Left lung (tissue), 4 donors: ENCODE measurements at regions not wholly inside any gene's neighbourhood (a gene's known extent, or its start where the extent isn't known, plus 50 kb on each side); places are given as distances from the start of the nearest gene placed in this dataset.

Experiments
- ATAC-seq: fragments of 200-7000 bp; cut with Tn5 transposase; one replicate; pipeline ENCODE4 v1.9.1; 2020; ENCODE audit warnings: moderate library complexity
- DNase-seq, 4 donors: peaks; one replicate each; pipeline ENCODE4 v3.0.0-alpha.2; 2013 to 2020
- H3K27ac ChIP-seq, 2 donors: fragments of 200-600 bp; sonication (generic) in 1 of 2; one replicate each; pipeline versions ENCODE4 v1.5.0 to v1.8.0; 2020 to 2021
- H3K27me3 ChIP-seq, 2 donors: fragments of 200-600 bp; sonication (generic) in 1 of 2; one replicate each; pipeline versions ENCODE4 v1.5.0 to v1.8.0; 2020 to 2021
- H3K36me3 ChIP-seq, 2 donors: fragments of 200-600 bp; sonication (generic) in 1 of 2; one replicate each; pipeline versions ENCODE4 v1.5.0 to v1.8.0; 2020 to 2021
- H3K4me1 ChIP-seq, 2 donors: fragments of 200-600 bp; one replicate each; pipeline ENCODE4 v1.8.0; 2021
- H3K4me3 ChIP-seq, 2 donors: fragments of 200-600 bp; sonication (generic) in 1 of 2; one replicate each; pipeline versions ENCODE4 v1.5.0 to v1.8.0; 2020 to 2021; ENCODE audit warnings: mild to moderate bottlenecking in 1 of 2
- H3K9me3 ChIP-seq, 2 donors: fragments of 200-600 bp; sonication (generic) in 1 of 2; one replicate each; pipeline versions ENCODE4 v1.5.0 to v1.8.0; 2020 to 2021
- CTCF ChIP-seq, 2 donors: fragments of 200-600 bp; sonication (generic) in 1 of 2; IDR thresholded peaks; one replicate each; pipeline versions ENCODE4 v1.5.0 to v1.8.0; 2021; ENCODE audit warnings: antibody characterized with exemption in 2 of 2
- intact Hi-C, 2 donors: fragments of 100-400 bp; cut with DNase I; formaldehyde crosslinking; loops; one replicate each; pipeline versions ENCODE4 v1.11.2 to v1.14.2; 2022
- donor health status: DM: no; HTN: yes; CAD: no.
- donor health status: DM: no; HTN: no; CAD: no.

- no peaks in the 10 kb centered on the region for H3K4me1 ChIP-seq
- H3K27me3 ChIP-seq: no peaks in the 10 kb centered on the region
- H3K4me3 ChIP-seq: no peak overlapping the region
- H3K9me3 ChIP-seq: peaks cover 0 to 15% of the 10 kb centered on the region in 2 donors
- no peak for ATAC-seq
- H3K36me3 ChIP-seq: no peaks in the 10 kb centered on the region
- intact Hi-C loops: no loop called here
- no peak for DNase-seq
- no peak overlapping the region for H3K27ac ChIP-seq
- TF ChIP-seq CTCF (IDR thresholded peaks at IDR 0.05): no peak
Observed at GRCh38 chr11:41779401-41779960, 320.0 kb upstream of the LRRC4C start.

GRCh38 chr11:41781441-41781840, 322.0 kb upstream of the LRRC4C start:
- ATAC-seq (no peak), DNase-seq (no peak)
- Histone ChIP-seq H3K4me1 (no peaks in the 10 kb centered on the region), H3K27me3 (no peaks in the 10 kb centered on the region), H3K9me3 (peaks cover 0 to 7% of the 10 kb centered on the region in 2 donors), H3K4me3 (no peak overlapping the region), H3K27ac (no peak overlapping the region), H3K36me3 (no peaks in the 10 kb centered on the region)
- TF ChIP-seq CTCF (IDR thresholded peaks at IDR 0.05): no peak
- intact Hi-C loops: no loop called here

- H3K9me3 ChIP-seq: peaks cover 0 to 15% of the 10 kb centered on the region in 2 donors
- no peak overlapping the region for H3K27ac ChIP-seq
- TF ChIP-seq CTCF (IDR thresholded peaks at IDR 0.05): no peak
- DNase-seq: peak in 1 of 4 donors; percentile 27
- no peaks in the 10 kb centered on the region for H3K4me1 ChIP-seq
- no peaks in the 10 kb centered on the region for H3K27me3 ChIP-seq
- peak; percentile 89 for ATAC-seq
- no peak overlapping the region for H3K4me3 ChIP-seq
- intact Hi-C loops: no loop called here
- no peaks in the 10 kb centered on the region for H3K36me3 ChIP-seq
Observed at GRCh38 chr11:41784513-41785335, 325.3 kb upstream of the LRRC4C start.

GRCh38 chr11:41786087-41786486, 326.6 kb upstream of the LRRC4C start:
- H3K4me3 ChIP-seq: no peak overlapping the region
- no peaks in the 10 kb centered on the region for H3K27me3 ChIP-seq
- no peak overlapping the region for H3K27ac ChIP-seq
- H3K4me1 ChIP-seq: no peaks in the 10 kb centered on the region
- TF ChIP-seq CTCF (IDR thresholded peaks at IDR 0.05): no peak
- ATAC-seq (no peak), DNase-seq (no peak)
- H3K9me3 ChIP-seq: peaks cover 0 to 20% of the 10 kb centered on the region in 2 donors
- intact Hi-C loops: no loop called here
- H3K36me3 ChIP-seq: no peaks in the 10 kb centered on the region

- H3K27me3 ChIP-seq: no peaks in the 10 kb centered on the region
- peak in 1 of 4 donors; percentile 77 for DNase-seq
- intact Hi-C loops: no loop called here
Observed at GRCh38 chr11:41788177-41788576, 328.7 kb upstream of the LRRC4C start.

More at GRCh38 chr11:41788177-41788576, 328.7 kb upstream of the LRRC4C start:
- Histone ChIP-seq H3K4me1 (no peaks in the 10 kb centered on the region), H3K9me3 (peaks cover 0 to 24% of the 10 kb centered on the region in 2 donors), H3K4me3 (no peak overlapping the region), H3K36me3 (no peaks in the 10 kb centered on the region), H3K27ac (no peak overlapping the region)
- no peak for TF ChIP-seq CTCF (IDR thresholded peaks at IDR 0.05)
- no peak for ATAC-seq
